ENCODE measurements at regions not wholly inside any gene's neighbourhood (a gene's known extent, or its start where the extent isn't known, plus 50 kb on each side); places are given as distances from the start of the nearest gene placed in this dataset.
"Not testable (repeated sequence)": the region's sequence is repeated elsewhere in the genome, so short reads cannot be mapped to it uniquely, and the experiment has no call there.

DNA sequence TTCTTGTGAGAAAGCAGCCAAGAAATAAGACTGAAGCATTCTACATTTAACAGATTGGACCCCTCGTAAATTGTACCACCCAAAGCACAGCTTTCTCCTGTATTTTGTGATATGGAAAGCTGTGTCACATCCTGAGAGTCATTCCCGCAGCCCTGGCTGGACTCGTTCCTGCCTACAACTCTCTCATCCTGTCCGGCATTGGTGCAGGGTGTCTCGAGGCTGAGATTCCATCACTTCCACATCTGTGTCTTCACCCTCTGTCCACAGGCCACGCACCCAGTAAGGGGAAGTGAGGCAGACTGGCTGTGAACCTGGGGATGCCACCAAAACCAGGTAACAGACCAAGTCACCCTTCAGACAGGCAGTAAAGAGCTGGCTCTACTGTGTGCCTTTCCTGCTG is 146.2 kb upstream of the KLF6 start:
- DNase-seq (ENCODE audit: insufficient read length, low spot score) (no peak), FAIRE-seq (no peak)
- TF ChIP-seq POLR2A (IDR thresholded peaks at IDR 0.05; ENCODE audit: low read depth, low read length) (no peak), POU2F2 (IDR thresholded peaks at IDR 0.05; ENCODE audit: low read depth, low read length) (no peak), POLR2AphosphoS5 (IDR thresholded peaks at IDR 0.05; ENCODE audit: low read depth, low read length) (no peak), TAF1 (IDR thresholded peaks at IDR 0.05; ENCODE audit: low read depth, low read length) (no peak), PAX5 (IDR thresholded peaks at IDR 0.05; ENCODE audit: insufficient read depth, low read length, severe bottlenecking) (no peak), SPI1 (IDR thresholded peaks at IDR 0.05; ENCODE audit: low read depth, low read length) (no peak)

- no peak for DNase-seq (ENCODE audit: insufficient read length, low spot score)
- no peak for TF ChIP-seq POU2F2 (IDR thresholded peaks at IDR 0.05; ENCODE audit: low read depth, low read length)
- no peak for TF ChIP-seq TAF1 (IDR thresholded peaks at IDR 0.05; ENCODE audit: low read depth, low read length)
- FAIRE-seq: no peak
These were observed 143.6 kb upstream of the KLF6 start for GRCh38 chr10:3928569-3928968.

DNA sequence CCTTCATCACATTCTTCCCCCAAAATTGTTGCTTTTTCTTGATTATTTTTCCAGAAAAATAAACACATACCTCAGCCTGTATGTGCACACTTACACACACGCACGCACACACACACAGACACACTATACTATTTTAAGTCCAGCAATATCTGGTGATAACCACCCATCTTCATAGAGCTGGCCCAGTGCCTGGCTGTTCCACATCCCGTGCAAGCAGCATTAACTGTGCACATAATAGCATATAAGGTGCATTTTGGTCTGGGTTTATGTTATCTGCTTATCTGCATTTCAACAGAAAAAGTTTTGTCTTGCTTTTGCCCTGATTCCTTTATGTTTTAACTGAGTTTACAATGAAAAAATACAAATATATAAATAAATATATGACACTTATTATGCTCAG is 143.1 kb upstream of the KLF6 start:
- FAIRE-seq (no peak), DNase-seq (ENCODE audit: insufficient read length, low spot score) (no peak)
- TF ChIP-seq TAF1 (IDR thresholded peaks at IDR 0.05; ENCODE audit: low read depth, low read length) (no peak), SPI1 (IDR thresholded peaks at IDR 0.05; ENCODE audit: low read depth, low read length) (no peak), POLR2AphosphoS5 (IDR thresholded peaks at IDR 0.05; ENCODE audit: low read depth, low read length) (no peak), POLR2A (IDR thresholded peaks at IDR 0.05; ENCODE audit: low read depth, low read length) (no peak), POU2F2 (IDR thresholded peaks at IDR 0.05; ENCODE audit: low read depth, low read length) (no peak), PAX5 (IDR thresholded peaks at IDR 0.05; ENCODE audit: insufficient read depth, low read length, severe bottlenecking) (no peak)

- DNase-seq (ENCODE audit: insufficient read length, low spot score) (no peak), FAIRE-seq (no peak)
- TF ChIP-seq SPI1 (IDR thresholded peaks at IDR 0.05; ENCODE audit: low read depth, low read length) (no peak), POLR2AphosphoS5 (IDR thresholded peaks at IDR 0.05; ENCODE audit: low read depth, low read length) (no peak), POU2F2 (IDR thresholded peaks at IDR 0.05; ENCODE audit: low read depth, low read length) (no peak), PAX5 (IDR thresholded peaks at IDR 0.05; ENCODE audit: insufficient read depth, low read length, severe bottlenecking) (no peak), TAF1 (IDR thresholded peaks at IDR 0.05; ENCODE audit: low read depth, low read length) (no peak), POLR2A (IDR thresholded peaks at IDR 0.05; ENCODE audit: low read depth, low read length) (no peak)
These were observed 141.9 kb upstream of the KLF6 start for GRCh38 chr10:3926675-3927525.

GRCh38 chr10:3926258-3926657 is 141.2 kb upstream of the KLF6 start:
- TF ChIP-seq PAX5 (IDR thresholded peaks at IDR 0.05; ENCODE audit: insufficient read depth, low read length, severe bottlenecking): no peak
- no peak for TF ChIP-seq POLR2A (IDR thresholded peaks at IDR 0.05; ENCODE audit: low read depth, low read length)
- TF ChIP-seq POLR2AphosphoS5 (IDR thresholded peaks at IDR 0.05; ENCODE audit: low read depth, low read length): no peak
- no peak for TF ChIP-seq TAF1 (IDR thresholded peaks at IDR 0.05; ENCODE audit: low read depth, low read length)
- TF ChIP-seq SPI1 (IDR thresholded peaks at IDR 0.05; ENCODE audit: low read depth, low read length): no peak
- TF ChIP-seq POU2F2 (IDR thresholded peaks at IDR 0.05; ENCODE audit: low read depth, low read length): no peak
- FAIRE-seq (no peak), DNase-seq (ENCODE audit: insufficient read length, low spot score) (no peak)

GRCh38 chr10:3925184-3925583 is 140.2 kb upstream of the KLF6 start:
- TF ChIP-seq POLR2A (IDR thresholded peaks at IDR 0.05; ENCODE audit: low read depth, low read length) (no peak), SPI1 (IDR thresholded peaks at IDR 0.05; ENCODE audit: low read depth, low read length) (no peak), TAF1 (IDR thresholded peaks at IDR 0.05; ENCODE audit: low read depth, low read length) (no peak), PAX5 (IDR thresholded peaks at IDR 0.05; ENCODE audit: insufficient read depth, low read length, severe bottlenecking) (no peak), POLR2AphosphoS5 (IDR thresholded peaks at IDR 0.05; ENCODE audit: low read depth, low read length) (no peak), POU2F2 (IDR thresholded peaks at IDR 0.05; ENCODE audit: low read depth, low read length) (no peak)
- FAIRE-seq (no peak), DNase-seq (ENCODE audit: insufficient read length, low spot score) (no peak)

GRCh38 chr10:3924344-3924743 is 139.3 kb upstream of the KLF6 start:
- DNase-seq (ENCODE audit: insufficient read length, low spot score) (no peak), FAIRE-seq (no peak)
- no peak for TF ChIP-seq POLR2AphosphoS5 (IDR thresholded peaks at IDR 0.05; ENCODE audit: low read depth, low read length)
- no peak for TF ChIP-seq PAX5 (IDR thresholded peaks at IDR 0.05; ENCODE audit: insufficient read depth, low read length, severe bottlenecking)
- TF ChIP-seq POLR2A (IDR thresholded peaks at IDR 0.05; ENCODE audit: low read depth, low read length): no peak
- TF ChIP-seq POU2F2 (IDR thresholded peaks at IDR 0.05; ENCODE audit: low read depth, low read length): no peak
- TF ChIP-seq TAF1 (IDR thresholded peaks at IDR 0.05; ENCODE audit: low read depth, low read length): no peak
- TF ChIP-seq SPI1 (IDR thresholded peaks at IDR 0.05; ENCODE audit: low read depth, low read length): no peak

GRCh38 chr10:3923033-3923432 is 138.0 kb upstream of the KLF6 start:
- TF ChIP-seq SPI1 (IDR thresholded peaks at IDR 0.05; ENCODE audit: low read depth, low read length) (no peak), POU2F2 (IDR thresholded peaks at IDR 0.05; ENCODE audit: low read depth, low read length) (no peak), POLR2AphosphoS5 (IDR thresholded peaks at IDR 0.05; ENCODE audit: low read depth, low read length) (no peak), TAF1 (IDR thresholded peaks at IDR 0.05; ENCODE audit: low read depth, low read length) (no peak), PAX5 (IDR thresholded peaks at IDR 0.05; ENCODE audit: insufficient read depth, low read length, severe bottlenecking) (no peak), POLR2A (IDR thresholded peaks at IDR 0.05; ENCODE audit: low read depth, low read length) (no peak)
- no peak for FAIRE-seq
- no peak for DNase-seq (ENCODE audit: insufficient read length, low spot score)

GRCh38 chr10:3919709-3920308 is 134.8 kb upstream of the KLF6 start:
- no peak for TF ChIP-seq TAF1 (IDR thresholded peaks at IDR 0.05; ENCODE audit: low read depth, low read length)
- TF ChIP-seq SPI1 (IDR thresholded peaks at IDR 0.05; ENCODE audit: low read depth, low read length): no peak
- TF ChIP-seq POLR2AphosphoS5 (IDR thresholded peaks at IDR 0.05; ENCODE audit: low read depth, low read length): no peak
- FAIRE-seq (no peak), DNase-seq (ENCODE audit: insufficient read length, low spot score) (no peak)

GRCh38 chr10:3917392-3917791 is 132.4 kb upstream of the KLF6 start:
- DNase-seq (ENCODE audit: insufficient read length, low spot score); FAIRE-seq: not testable (repeated sequence)
